Activated CD4-positive, alpha-beta memory T cell treated with anti-CD3 and anti-CD28 coated beads for 36 hours (primary cell): ENCODE measurements at regions not wholly inside any gene's neighbourhood (a gene's known extent, or its start where the extent isn't known, plus 50 kb on each side); places are given as distances from the start of the nearest gene placed in this dataset.
A peak's percentile ranks its signal among the peaks of the same experiment; 100 is the strongest.

ENCODE experiments used
- CTCF ChIA-PET: fragments of 350-600 bp; sonication (Branson Sonifier 250); formaldehyde crosslinking; loops from one replicate; lab custom pipeline; 2021; ENCODE audit warnings: antibody characterized with exemption, inconsistent platforms; lab: Charles Lee
- POLR2A ChIA-PET: fragments of 350-600 bp; sonication (Branson Sonifier 250); formaldehyde crosslinking; loops from one replicate; lab custom pipeline; 2021; ENCODE audit warnings: antibody characterized with exemption; lab: Charles Lee
- DNase-seq: peaks from one replicate; pipeline ENCODE4 v3.0.0-alpha.2; 2020
- H3K27ac Mint-ChIP-seq: one replicate; pipeline ENCODE4 v1.8.0; 2021; ENCODE audit warnings: mixed read lengths
- H3K27me3 Mint-ChIP-seq: one replicate; pipeline ENCODE4 v1.8.0; 2021; ENCODE audit warnings: mixed read lengths
- H3K36me3 Mint-ChIP-seq: one replicate; pipeline ENCODE4 v1.8.0; 2021; ENCODE audit warnings: mixed read lengths
- H3K4me1 Mint-ChIP-seq: one replicate; pipeline ENCODE4 v1.8.0; 2021; ENCODE audit warnings: low read depth, mixed read lengths
- H3K4me3 Mint-ChIP-seq: one replicate; pipeline ENCODE4 v1.8.0; 2021; ENCODE audit warnings: mild to moderate bottlenecking, mixed read lengths
- H3K9me3 Mint-ChIP-seq: one replicate; pipeline ENCODE4 v1.8.0; 2021; ENCODE audit warnings: mixed read lengths
- intact Hi-C: fragments of 100-400 bp; cut with micrococcal nuclease; formaldehyde crosslinking; loops from one replicate; pipeline ENCODE4 v1.15.1; 2023

- no peak for DNase-seq
- H3K4me3 Mint-ChIP-seq = no peak overlapping the region
- H3K4me1 Mint-ChIP-seq = no peaks in the 10 kb centered on the region
- no peaks in the 10 kb centered on the region for H3K9me3 Mint-ChIP-seq
- no peak overlapping the region for H3K27ac Mint-ChIP-seq
- ChIA-PET POLR2A (no interaction called here), CTCF (no interaction called here)
- H3K27me3 Mint-ChIP-seq = peaks cover 6% of the 10 kb centered on the region
- intact Hi-C loops = no loop called here
- H3K36me3 Mint-ChIP-seq = no peaks in the 10 kb centered on the region
Observed at GRCh38 chr21:38944402-38944801, 138.7 kb downstream of the ETS2 start.

DNA sequence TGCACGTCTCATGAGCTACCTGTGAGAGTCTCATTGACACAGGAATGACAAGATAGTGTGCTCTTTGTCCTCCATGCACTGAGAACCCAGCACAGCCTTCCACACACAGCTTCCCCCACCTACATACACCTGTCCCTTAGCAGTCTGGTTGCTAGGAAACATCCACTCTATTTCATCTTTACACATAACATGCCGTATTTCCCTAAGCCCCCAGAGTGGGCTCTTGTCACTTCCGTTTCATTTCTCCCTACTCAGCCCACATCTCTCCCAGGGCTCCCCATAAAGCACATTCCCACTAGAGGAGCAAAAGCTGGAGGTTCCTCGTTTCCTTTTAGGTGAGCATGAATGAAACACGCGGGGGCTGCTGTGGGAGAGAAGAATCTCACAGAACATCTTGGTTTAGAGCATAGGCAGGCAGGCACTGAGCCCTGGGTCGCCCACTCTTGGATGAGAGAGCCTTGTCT lies 137.1 kb downstream of the ETS2 start:
- CTCF ChIA-PET = no interaction called here
- Mint-ChIP-seq H3K27ac (no peak overlapping the region), H3K9me3 (no peaks in the 10 kb centered on the region)

GRCh38 chr21:38938769-38939168 lies 133.0 kb downstream of the ETS2 start:
- POLR2A ChIA-PET = no interaction called here
- CTCF ChIA-PET = no interaction called here
- Mint-ChIP-seq H3K9me3 (no peaks in the 10 kb centered on the region), H3K36me3 (no peaks in the 10 kb centered on the region), H3K4me3 (no peak overlapping the region), H3K27ac (no peak overlapping the region), H3K4me1 (peaks cover 9% of the 10 kb centered on the region), H3K27me3 (no peaks in the 10 kb centered on the region)
- intact Hi-C loops = no loop called here
- no peak for DNase-seq

More for the DNA sequence above, 137.1 kb downstream of the ETS2 start:
- POLR2A ChIA-PET = no interaction called here
- DNase-seq = no peak
- intact Hi-C loops = no loop called here
- H3K4me3 Mint-ChIP-seq = no peak overlapping the region
- no peaks in the 10 kb centered on the region for H3K36me3 Mint-ChIP-seq
- H3K4me1 Mint-ChIP-seq = peaks cover 9% of the 10 kb centered on the region
- peaks cover 6% of the 10 kb centered on the region for H3K27me3 Mint-ChIP-seq

DNA sequence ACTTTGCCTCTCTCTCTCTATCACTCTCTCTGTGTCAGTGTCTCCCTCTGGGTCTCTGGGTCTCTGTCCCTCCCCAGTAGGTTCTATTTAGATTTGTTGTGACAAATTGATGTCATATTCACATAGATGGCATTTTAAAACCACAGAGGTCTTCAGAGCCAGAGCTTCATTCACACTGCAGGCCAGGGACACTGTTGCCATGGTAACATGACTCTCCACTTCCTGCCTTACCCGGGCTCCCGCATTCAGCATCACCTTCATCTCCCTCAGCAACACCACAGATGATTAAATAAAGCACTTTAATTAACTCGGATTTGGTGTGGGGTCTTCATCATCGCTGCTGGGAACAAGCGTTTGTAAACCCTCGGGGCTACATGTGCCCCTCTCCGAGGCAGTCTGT lies 132.6 kb downstream of the ETS2 start:
- H3K36me3 Mint-ChIP-seq = no peaks in the 10 kb centered on the region
- no peak overlapping the region for H3K4me3 Mint-ChIP-seq
- CTCF ChIA-PET = no interaction called here

GRCh38 chr21:38937844-38938243 lies 132.1 kb downstream of the ETS2 start:
- CTCF ChIA-PET = no interaction called here
- H3K27me3 Mint-ChIP-seq = no peaks in the 10 kb centered on the region
- no peak for DNase-seq
- no peaks in the 10 kb centered on the region for H3K9me3 Mint-ChIP-seq
- no peak overlapping the region for H3K27ac Mint-ChIP-seq
- intact Hi-C loops = no loop called here
- no peaks in the 10 kb centered on the region for H3K36me3 Mint-ChIP-seq
- no peak overlapping the region for H3K4me3 Mint-ChIP-seq
- POLR2A ChIA-PET = no interaction called here
- peaks cover 9% of the 10 kb centered on the region for H3K4me1 Mint-ChIP-seq

More for the DNA sequence above, 132.6 kb downstream of the ETS2 start:
- no peaks in the 10 kb centered on the region for H3K9me3 Mint-ChIP-seq
- H3K27me3 Mint-ChIP-seq = no peaks in the 10 kb centered on the region
- POLR2A ChIA-PET = no interaction called here
- H3K27ac Mint-ChIP-seq = no peak overlapping the region
- H3K4me1 Mint-ChIP-seq = peaks cover 9% of the 10 kb centered on the region
- DNase-seq = peak; percentile 48
- intact Hi-C loops = no loop called here

DNA sequence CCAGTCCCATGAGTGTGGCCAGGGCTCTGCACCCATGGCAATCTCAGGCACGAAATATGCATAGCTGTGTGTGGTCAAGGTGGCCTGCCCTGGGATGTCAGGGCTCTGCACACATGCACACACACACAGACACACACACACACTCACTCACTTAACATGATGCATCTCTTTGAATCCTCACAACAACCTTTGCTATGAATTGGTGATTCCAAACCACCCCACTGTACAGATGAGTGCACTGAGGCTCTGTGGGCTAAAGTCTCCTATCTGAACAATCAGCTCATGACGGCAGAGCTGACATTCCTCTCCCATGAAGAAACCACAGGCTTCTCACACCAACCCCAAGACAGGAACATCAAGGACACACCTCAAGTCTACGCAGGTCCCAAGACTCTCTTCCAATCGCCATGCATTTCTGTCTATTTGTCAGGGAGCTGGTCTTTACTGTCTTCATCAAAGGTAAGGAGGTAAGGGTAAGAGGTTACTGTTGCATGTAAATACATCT lies 131.6 kb downstream of the ETS2 start:
- intact Hi-C loops = no loop called here
- Mint-ChIP-seq H3K27me3 (no peaks in the 10 kb centered on the region), H3K4me3 (no peak overlapping the region), H3K27ac (no peak overlapping the region), H3K9me3 (no peaks in the 10 kb centered on the region), H3K4me1 (peaks cover 9% of the 10 kb centered on the region), H3K36me3 (no peaks in the 10 kb centered on the region)
- ChIA-PET POLR2A (no interaction called here), CTCF (no interaction called here)
- no peak for DNase-seq

DNA sequence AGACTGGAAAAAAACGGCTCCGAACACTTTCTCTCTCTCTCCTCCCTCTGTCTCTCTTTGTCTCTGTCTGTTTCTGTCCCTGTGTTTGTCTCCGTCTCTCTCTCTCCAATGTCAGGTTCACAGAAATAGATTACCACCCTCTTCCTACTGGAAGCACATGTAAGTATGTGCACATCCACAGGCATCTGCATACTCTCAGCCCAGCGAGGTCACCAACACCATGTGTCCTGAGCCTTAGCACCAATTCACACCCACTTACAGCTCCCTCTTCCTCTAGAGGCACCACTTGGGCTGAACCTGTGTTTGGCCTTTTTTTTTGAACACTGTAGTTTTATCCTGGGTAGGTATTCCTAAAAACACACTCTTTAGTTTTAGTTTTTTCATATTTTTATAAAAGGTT lies 130.5 kb downstream of the ETS2 start:
- intact Hi-C loops = no loop called here
- CTCF ChIA-PET = no interaction called here
- Mint-ChIP-seq H3K4me3 (no peak overlapping the region), H3K9me3 (no peaks in the 10 kb centered on the region), H3K27ac (no peak overlapping the region), H3K4me1 (peaks cover 9% of the 10 kb centered on the region), H3K27me3 (no peaks in the 10 kb centered on the region), H3K36me3 (no peaks in the 10 kb centered on the region)
- DNase-seq = no peak
- POLR2A ChIA-PET = no interaction called here

DNA sequence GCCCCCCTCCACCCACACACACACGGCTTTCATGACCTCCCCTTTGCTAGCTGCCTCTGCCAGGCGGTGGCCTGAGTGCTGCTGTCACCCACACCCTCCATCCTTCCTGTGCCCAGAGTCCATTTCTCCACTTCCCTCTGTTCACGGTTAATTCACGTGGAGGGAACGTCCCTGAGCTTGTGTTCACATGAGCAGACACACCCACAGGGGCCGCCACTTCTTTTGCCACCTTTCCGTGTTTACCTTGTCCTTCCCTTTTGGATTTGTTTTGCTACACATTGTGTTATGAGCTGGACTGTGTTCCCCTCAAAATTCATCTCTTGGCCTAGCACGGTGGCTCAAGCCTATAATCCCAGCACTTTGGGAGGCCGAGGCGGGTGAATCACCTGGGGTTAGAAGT lies 128.0 kb downstream of the ETS2 start:
- H3K36me3 Mint-ChIP-seq = no peaks in the 10 kb centered on the region
- POLR2A ChIA-PET = interaction anchor here (0.7 kb wide), 1 partner anchor 19 kb away, joined by 3 read pairs; no protein-coding TSS in a partner anchor
- H3K4me3 Mint-ChIP-seq = no peak overlapping the region
- H3K27me3 Mint-ChIP-seq = no peaks in the 10 kb centered on the region
- H3K27ac Mint-ChIP-seq = no peak overlapping the region
- DNase-seq = no peak
- H3K9me3 Mint-ChIP-seq = peaks cover 8% of the 10 kb centered on the region
- H3K4me1 Mint-ChIP-seq = peaks cover 9% of the 10 kb centered on the region
- intact Hi-C loops = no loop called here
- CTCF ChIA-PET = no interaction called here

GRCh38 chr21:38931291-38931690 lies 125.6 kb downstream of the ETS2 start:
- H3K27ac Mint-ChIP-seq = no peak overlapping the region
- H3K27me3 Mint-ChIP-seq = peaks cover 2% of the 10 kb centered on the region
- H3K36me3 Mint-ChIP-seq = no peaks in the 10 kb centered on the region
- no peaks in the 10 kb centered on the region for H3K4me1 Mint-ChIP-seq
- CTCF ChIA-PET = no interaction called here
- no peak for DNase-seq
- POLR2A ChIA-PET = no interaction called here
- H3K4me3 Mint-ChIP-seq = no peak overlapping the region
- H3K9me3 Mint-ChIP-seq = peaks cover 8% of the 10 kb centered on the region
- intact Hi-C loops = no loop called here

DNA sequence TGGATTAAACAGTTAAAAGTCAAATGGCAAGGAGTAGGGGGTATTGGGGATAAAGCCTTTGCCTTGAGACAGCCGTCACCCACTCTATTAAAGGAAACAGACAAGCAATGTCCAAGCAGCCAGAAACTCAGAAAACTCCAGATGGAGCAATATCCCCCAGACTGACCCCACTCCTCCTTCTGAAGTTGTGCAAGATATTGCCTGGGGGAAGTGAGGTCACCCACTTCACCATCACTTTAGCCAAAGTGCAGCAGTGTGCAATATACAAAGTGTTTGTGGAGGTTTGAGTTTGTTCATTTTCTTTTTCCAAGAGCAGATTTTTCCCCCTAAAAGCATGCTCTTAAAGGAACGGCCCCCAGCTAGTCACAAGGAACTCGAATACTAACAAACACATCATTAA lies 125.1 kb downstream of the ETS2 start:
- H3K4me3 Mint-ChIP-seq = no peak overlapping the region
- peaks cover 8% of the 10 kb centered on the region for H3K9me3 Mint-ChIP-seq
- POLR2A ChIA-PET = no interaction called here
- no peak for DNase-seq
- intact Hi-C loops = no loop called here
- H3K27ac Mint-ChIP-seq = no peak overlapping the region
- H3K27me3 Mint-ChIP-seq = peaks cover 3% of the 10 kb centered on the region
- no peaks in the 10 kb centered on the region for H3K4me1 Mint-ChIP-seq
- no peaks in the 10 kb centered on the region for H3K36me3 Mint-ChIP-seq
- CTCF ChIA-PET = no interaction called here

DNA sequence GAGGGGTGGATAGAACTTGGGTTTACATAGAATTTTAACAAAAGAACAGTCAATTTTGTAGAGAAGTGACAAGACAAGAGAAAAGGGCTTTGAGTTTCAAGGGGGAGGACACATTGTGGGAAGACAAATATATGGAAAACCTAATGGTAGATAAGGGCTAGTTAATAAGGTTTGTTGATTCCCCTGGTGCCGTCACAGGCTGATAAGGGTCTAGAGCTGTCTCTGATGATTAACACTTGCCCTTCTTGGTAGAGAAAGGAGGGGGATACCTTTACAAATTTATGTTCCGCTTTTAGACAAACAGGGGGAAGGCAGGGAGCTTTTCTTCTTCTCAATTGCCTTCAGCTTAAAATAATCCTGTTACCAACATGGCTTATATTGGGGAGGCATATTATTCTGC lies 124.3 kb downstream of the ETS2 start:
- Mint-ChIP-seq H3K4me3 (no peak overlapping the region), H3K27me3 (peaks cover 4% of the 10 kb centered on the region), H3K27ac (no peak overlapping the region), H3K4me1 (no peaks in the 10 kb centered on the region), H3K9me3 (peaks cover 8% of the 10 kb centered on the region), H3K36me3 (no peaks in the 10 kb centered on the region)
- intact Hi-C loops = no loop called here
- DNase-seq = no peak
- ChIA-PET POLR2A (no interaction called here), CTCF (no interaction called here)

DNA sequence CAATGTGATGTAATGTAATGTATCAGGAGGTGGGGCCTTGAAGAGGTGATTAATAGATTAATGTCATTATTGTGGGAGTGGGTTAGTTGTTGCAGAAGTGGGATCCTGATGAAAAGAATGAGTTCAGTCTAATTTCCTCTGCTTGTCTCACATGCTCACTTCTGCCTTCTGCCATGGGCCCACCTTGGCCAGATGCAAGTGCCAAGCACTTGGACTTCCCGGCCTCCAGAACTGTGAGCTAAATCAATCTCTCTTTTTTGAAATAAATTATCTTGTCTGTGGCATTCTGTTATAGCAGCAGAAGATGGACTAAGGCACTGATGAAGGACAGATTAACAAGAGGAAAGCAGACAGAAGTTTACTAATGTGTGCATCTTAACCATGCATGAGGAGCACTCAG lies 123.9 kb downstream of the ETS2 start:
- POLR2A ChIA-PET = no interaction called here

GRCh38 chr21:38929142-38929541 lies 123.4 kb downstream of the ETS2 start:
- no peak for DNase-seq
- Mint-ChIP-seq H3K27ac (no peak overlapping the region), H3K9me3 (peaks cover 8% of the 10 kb centered on the region), H3K27me3 (peaks cover 6% of the 10 kb centered on the region), H3K4me3 (no peak overlapping the region), H3K36me3 (no peaks in the 10 kb centered on the region), H3K4me1 (no peaks in the 10 kb centered on the region)
- intact Hi-C loops = no loop called here
- POLR2A ChIA-PET = no interaction called here
- CTCF ChIA-PET = no interaction called here

More for the DNA sequence above, 123.9 kb downstream of the ETS2 start:
- Mint-ChIP-seq H3K27ac (no peak overlapping the region), H3K27me3 (peaks cover 6% of the 10 kb centered on the region), H3K9me3 (peaks cover 8% of the 10 kb centered on the region), H3K4me3 (no peak overlapping the region), H3K4me1 (no peaks in the 10 kb centered on the region), H3K36me3 (no peaks in the 10 kb centered on the region)
- CTCF ChIA-PET = no interaction called here
- DNase-seq = no peak
- intact Hi-C loops = no loop called here
